Mesendoderm (in vitro differentiated cells): ENCODE measurements at regions not wholly inside any gene's neighbourhood (a gene's known extent, or its start where the extent isn't known, plus 50 kb on each side); places are given as distances from the start of the nearest gene placed in this dataset.

Experiments
- DNase-seq: peaks from one replicate; pipeline ENCODE4 v3.0.0; 2013
- H2AK5ac ChIP-seq: 2 replicates; pipeline ENCODE4 v1.6.1; 2013; ENCODE audit warnings: low read length, inconsistent platforms
- H2BK120ac ChIP-seq: 2 replicates; pipeline ENCODE4 v1.6.1; 2013; ENCODE audit warnings: low read depth, mild to moderate bottlenecking, low read length, moderate library complexity, mixed read lengths
- H2BK15ac ChIP-seq: replicated peaks from 2 replicates; pipeline ENCODE4 v1.6.1; 2013; ENCODE audit warnings: low read depth, mild to moderate bottlenecking, moderate library complexity
- H2BK5ac ChIP-seq: 2 replicates; pipeline ENCODE4 v1.6.1; 2013; ENCODE audit warnings: low read length, inconsistent platforms
- H3K18ac ChIP-seq: 2 replicates; pipeline ENCODE4 v1.6.1; 2013; ENCODE audit warnings: mild to moderate bottlenecking, low read length, mixed read lengths
- H3K23ac ChIP-seq: one replicate; pipeline ENCODE4 v1.6.1; 2013; ENCODE audit warnings: low read length
- H3K27ac ChIP-seq: 2 replicates; pipeline ENCODE4 v1.5.1; 2013; ENCODE audit warnings: low read depth, mild to moderate bottlenecking, inconsistent platforms, low read length, moderate library complexity
- H3K27me3 ChIP-seq: 2 replicates; pipeline ENCODE4 v1.6.1; 2013; ENCODE audit warnings: low read length, control low read depth, mild to moderate bottlenecking, inconsistent platforms; ENCODE audit not compliant: insufficient read depth, poor library complexity
- H3K36me3 ChIP-seq: 2 replicates; pipeline ENCODE4 v1.6.1; 2013; ENCODE audit warnings: low read length, inconsistent platforms; ENCODE audit not compliant: control insufficient read depth, insufficient read depth
- H3K4ac ChIP-seq: one replicate; pipeline ENCODE4 v1.6.1; 2013; ENCODE audit warnings: low read depth, mild to moderate bottlenecking, low read length, moderate library complexity
- H3K4me1 ChIP-seq: 2 replicates; pipeline ENCODE4 v1.6.1; 2013; ENCODE audit warnings: low read depth, low read length, inconsistent platforms; ENCODE audit not compliant: control insufficient read depth
- H3K4me2 ChIP-seq: 2 replicates; pipeline ENCODE4 v1.6.1; 2013; ENCODE audit warnings: low read length
- H3K4me3 ChIP-seq: 2 replicates; pipeline ENCODE4 v1.5.1; 2013; ENCODE audit warnings: mild to moderate bottlenecking, low read length
- H3K56ac ChIP-seq: one replicate; pipeline ENCODE4 v1.6.1; 2013; ENCODE audit warnings: low read length
- H3K79me1 ChIP-seq: 2 replicates; pipeline ENCODE4 v1.6.1; 2013; ENCODE audit warnings: low read length, inconsistent platforms
- H3K79me2 ChIP-seq: 2 replicates; pipeline ENCODE4 v1.6.1; 2013; ENCODE audit warnings: mild to moderate bottlenecking, low read length; ENCODE audit not compliant: control insufficient read depth, insufficient read depth
- H3K9ac ChIP-seq: 2 replicates; pipeline ENCODE4 v1.6.1; 2013; ENCODE audit warnings: low read length, inconsistent platforms
- H4K5ac ChIP-seq: one replicate; pipeline ENCODE4 v1.6.1; 2013; ENCODE audit warnings: low read length
- H4K8ac ChIP-seq: one replicate; pipeline ENCODE4 v1.6.1; 2013; ENCODE audit warnings: low read depth, mild to moderate bottlenecking, control low read depth, low read length, moderate library complexity
- WGBS: extraction: QIAGEN DNeasy Blood & Tissue Kit; methylation state at CpG from one replicate; pipeline ENCODE4 v1.1.7; 2013; ENCODE audit warnings: low lambda C conversion rate, missing lambda C conversion rate; ENCODE audit not compliant: insufficient coverage; ENCODE audit errors: extremely low coverage; 5-methylcytosine and 5-hydroxymethylcytosine counted together

- no peak overlapping the region for H3K27ac ChIP-seq
- no peak overlapping the region for H3K18ac ChIP-seq
- H3K23ac ChIP-seq, result no peak overlapping the region
- no peak overlapping the region for H4K5ac ChIP-seq
- H3K4me2 ChIP-seq, result no peak overlapping the region
- H3K79me2 ChIP-seq, result no peaks in the 10 kb centered on the region
- H3K27me3 ChIP-seq, result no peaks in the 10 kb centered on the region
- DNase-seq, result no peak
- no peaks in the 10 kb centered on the region for H3K36me3 ChIP-seq
- no peaks in the 10 kb centered on the region for H3K79me1 ChIP-seq
- WGBS, result no CpG with 5 or more reads among the region's 1 CpG
- no peak overlapping the region for H4K8ac ChIP-seq
- no peak overlapping the region for H3K9ac ChIP-seq
- no peak overlapping the region for H3K4ac ChIP-seq
- no peak overlapping the region for H2BK5ac ChIP-seq
- no peak overlapping the region for H3K4me3 ChIP-seq
- no peak overlapping the region for H2BK120ac ChIP-seq
- H3K56ac ChIP-seq, result no peak overlapping the region
- no peaks in the 10 kb centered on the region for H3K4me1 ChIP-seq
- no peak overlapping the region for H2BK15ac ChIP-seq
- no peak overlapping the region for H2AK5ac ChIP-seq
Observed at GRCh38 chr2:168401771-168402170, 54.3 kb upstream of the CERS6 start.

- Histone ChIP-seq H3K27ac (no peak overlapping the region), H3K79me1 (no peaks in the 10 kb centered on the region), H3K4me3 (no peak overlapping the region), H3K56ac (no peak overlapping the region), H2BK120ac (no peak overlapping the region), H3K18ac (no peak overlapping the region), H2BK15ac (no peak overlapping the region), H2AK5ac (no peak overlapping the region), H3K79me2 (no peaks in the 10 kb centered on the region), H4K5ac (no peak overlapping the region), H3K4ac (no peak overlapping the region), H4K8ac (no peak overlapping the region), H3K27me3 (no peaks in the 10 kb centered on the region), H2BK5ac (no peak overlapping the region), H3K9ac (no peak overlapping the region), H3K4me2 (no peak overlapping the region), H3K4me1 (no peaks in the 10 kb centered on the region), H3K23ac (no peak overlapping the region), H3K36me3 (no peaks in the 10 kb centered on the region)
- no CpG with 5 or more reads among the region's 1 CpG for WGBS
- DNase-seq, result no peak
Observed at GRCh38 chr2:168402531-168402930, 53.5 kb upstream of the CERS6 start.

DNA sequence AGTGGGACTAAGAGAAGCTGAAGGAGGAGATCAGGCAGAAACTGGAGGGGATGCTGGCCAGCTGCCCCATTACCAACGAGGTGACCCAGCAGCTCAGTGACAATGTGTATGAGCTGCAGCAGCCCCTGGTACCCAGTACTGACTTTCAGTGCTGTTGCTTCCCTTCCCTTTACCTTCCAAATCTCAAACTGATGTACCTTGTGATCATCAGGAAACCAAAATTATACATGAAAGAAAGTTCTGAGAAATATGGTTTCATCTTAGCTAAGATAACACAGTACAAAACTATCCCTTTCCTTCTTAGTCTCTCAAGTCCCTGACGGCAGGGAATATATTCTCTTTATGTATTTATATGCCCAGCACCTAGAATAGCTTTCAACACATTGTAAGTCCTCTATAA lies 52.3 kb upstream of the CERS6 start:
- Histone ChIP-seq H2BK120ac (no peak overlapping the region), H3K9ac (no peak overlapping the region), H3K23ac (no peak overlapping the region), H3K36me3 (no peaks in the 10 kb centered on the region), H2BK5ac (no peak overlapping the region), H3K4me3 (no peak overlapping the region), H4K5ac (no peak overlapping the region), H3K27me3 (no peaks in the 10 kb centered on the region), H3K4me2 (no peak overlapping the region), H3K79me1 (no peaks in the 10 kb centered on the region), H2BK15ac (no peak overlapping the region), H3K18ac (no peak overlapping the region), H3K4ac (no peak overlapping the region), H4K8ac (no peak overlapping the region), H3K27ac (no peak overlapping the region), H2AK5ac (no peak overlapping the region), H3K79me2 (no peaks in the 10 kb centered on the region), H3K56ac (no peak overlapping the region), H3K4me1 (no peaks in the 10 kb centered on the region)
- no CpG with 5 or more reads among the region's 2 CpGs for WGBS
- DNase-seq, result no peak

DNA sequence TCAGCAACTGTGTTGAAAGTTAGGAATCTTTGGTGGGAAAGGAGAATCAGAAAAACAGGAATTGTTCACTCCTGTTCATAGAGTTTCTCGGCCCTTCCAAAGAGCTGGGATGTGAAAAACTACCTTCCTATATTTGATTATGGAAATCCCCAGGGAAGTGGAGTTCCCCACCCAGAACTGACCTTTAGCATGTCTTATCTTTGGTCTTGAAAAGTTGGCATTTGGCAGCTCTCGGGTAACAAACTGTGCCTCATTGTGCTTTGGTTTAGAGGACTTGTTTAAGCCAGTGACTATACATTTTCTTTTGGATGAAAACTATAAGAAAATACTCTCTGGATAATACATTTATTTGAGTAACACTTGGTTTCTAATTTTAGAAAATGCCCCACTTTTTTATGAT lies 51.3 kb upstream of the CERS6 start:
- no peak overlapping the region for H2BK120ac ChIP-seq
- DNase-seq, result no peak
- no peak overlapping the region for H4K8ac ChIP-seq
- H3K4me1 ChIP-seq, result no peaks in the 10 kb centered on the region
- H3K79me2 ChIP-seq, result no peaks in the 10 kb centered on the region
- H3K9ac ChIP-seq, result no peak overlapping the region
- H2BK15ac ChIP-seq, result no peak overlapping the region
- H3K36me3 ChIP-seq, result no peaks in the 10 kb centered on the region
- no peak overlapping the region for H2BK5ac ChIP-seq
- no CpG with 5 or more reads among the region's 2 CpGs for WGBS
- H3K27ac ChIP-seq, result no peak overlapping the region
- H3K4me3 ChIP-seq, result no peak overlapping the region
- H4K5ac ChIP-seq, result no peak overlapping the region
- H3K23ac ChIP-seq, result no peak overlapping the region
- no peak overlapping the region for H3K4me2 ChIP-seq
- H2AK5ac ChIP-seq, result no peak overlapping the region
- H3K18ac ChIP-seq, result no peak overlapping the region
- no peak overlapping the region for H3K56ac ChIP-seq
- no peaks in the 10 kb centered on the region for H3K27me3 ChIP-seq
- no peaks in the 10 kb centered on the region for H3K79me1 ChIP-seq
- H3K4ac ChIP-seq, result no peak overlapping the region
